Naive B cell (primary cell): ENCODE measurements at regions not wholly inside any gene's neighbourhood (a gene's known extent, or its start where the extent isn't known, plus 50 kb on each side); places are given as distances from the start of the nearest gene placed in this dataset.

ENCODE experiments used
- ATAC-seq, 2 donors: fragments of 150-1000 bp; cut with Tn5 transposase; 2 replicates each; pipeline ENCODE4 v1.10.0; 2021; ENCODE audit warnings: low read depth in 2 of 2, mild to moderate bottlenecking in 2 of 2, moderate library complexity in 2 of 2
- DNase-seq: peaks from one replicate; pipeline ENCODE4 v3.0.0; 2022
- H3K27ac Mint-ChIP-seq, 6 donors: one replicate each; pipeline ENCODE4 v1.8.0; 2020 to 2022; ENCODE audit warnings: mild to moderate bottlenecking in 6 of 6, mixed read lengths in 6 of 6, moderate library complexity in 5 of 6, inconsistent platforms in 2 of 6
- H3K27me3 Mint-ChIP-seq, 3 donors: one replicate each; pipeline ENCODE4 v1.8.0; 2021 to 2022; ENCODE audit warnings: mixed read lengths in 3 of 3, mild to moderate bottlenecking in 1 of 3
- H3K36me3 Mint-ChIP-seq, 2 donors: one replicate each; pipeline ENCODE4 v1.8.0; 2020 to 2022; ENCODE audit warnings: mixed read lengths in 2 of 2, inconsistent platforms in 1 of 2, mild to moderate bottlenecking in 1 of 2
- H3K4me1 Mint-ChIP-seq, 3 donors: one replicate each; pipeline ENCODE4 v1.8.0; 2020 to 2022; ENCODE audit warnings: mixed read lengths in 3 of 3, inconsistent platforms in 1 of 3, mild to moderate bottlenecking in 1 of 3, moderate library complexity in 1 of 3
- H3K4me3 Mint-ChIP-seq, 8 donors: one replicate each; pipeline ENCODE4 v1.8.0; 2020 to 2022; ENCODE audit warnings: mild to moderate bottlenecking in 8 of 8, mixed read lengths in 8 of 8, moderate library complexity in 8 of 8, inconsistent platforms in 2 of 8
- H3K9me3 Mint-ChIP-seq, 7 donors: one replicate each; pipeline ENCODE4 v1.8.0; 2020 to 2022; ENCODE audit warnings: mixed read lengths in 7 of 7, mild to moderate bottlenecking in 5 of 7, inconsistent platforms in 2 of 7, moderate library complexity in 1 of 7

DNA sequence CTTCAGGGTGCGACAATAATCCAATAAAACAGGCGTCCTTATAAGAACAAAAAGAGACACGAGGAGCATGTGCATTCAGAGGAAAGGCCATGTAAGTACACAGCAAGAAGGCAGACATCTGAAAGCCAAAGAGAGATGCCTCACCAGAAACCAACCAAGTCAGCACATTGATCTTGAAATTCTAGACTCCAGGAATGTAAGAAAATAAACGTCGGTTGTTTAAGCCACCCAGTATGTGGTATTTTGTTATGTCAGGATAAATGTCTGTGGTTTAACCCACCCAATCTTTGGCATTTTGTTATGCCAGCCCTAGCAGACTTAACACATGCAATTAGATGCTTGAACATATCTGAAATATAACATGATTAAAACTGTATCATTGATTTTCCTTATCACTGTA lies 452.0 kb downstream of the SLITRK6 start:
- H3K27ac Mint-ChIP-seq: no peak overlapping the region
- ATAC-seq (no peak), DNase-seq (no peak)
- H3K4me3 Mint-ChIP-seq: no peak overlapping the region
- H3K27me3 Mint-ChIP-seq: no peaks in the 10 kb centered on the region
- no peaks in the 10 kb centered on the region for H3K36me3 Mint-ChIP-seq
- no peaks in the 10 kb centered on the region for H3K4me1 Mint-ChIP-seq
- H3K9me3 Mint-ChIP-seq: peaks cover 0 to 15% (median 3%) of the 10 kb centered on the region in 7 donors

DNA sequence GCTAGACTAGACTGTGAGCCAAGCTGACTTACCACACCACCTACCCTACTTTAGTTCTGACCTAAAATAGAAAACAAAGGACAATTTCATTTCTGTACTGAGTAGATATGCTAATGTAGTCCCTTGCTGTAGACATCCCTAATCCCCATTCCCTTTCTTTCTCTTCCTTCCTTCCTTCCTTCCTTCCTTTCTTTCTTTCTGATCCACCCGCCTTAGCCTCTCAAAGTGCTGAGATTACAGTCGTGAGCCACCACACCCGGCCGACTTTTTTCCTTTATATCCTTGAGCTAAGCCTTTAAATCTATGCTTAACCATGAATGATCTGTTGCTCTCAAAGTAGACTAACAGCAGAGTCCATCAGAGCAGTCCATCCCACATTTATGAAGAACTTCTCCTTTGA lies 465.0 kb downstream of the SLITRK6 start:
- no peaks in the 10 kb centered on the region for H3K4me1 Mint-ChIP-seq
- DNase-seq (no peak), ATAC-seq (no peak)
- peaks cover 0 to 9% (median 2%) of the 10 kb centered on the region in 7 donors for H3K9me3 Mint-ChIP-seq
- no peak overlapping the region for H3K4me3 Mint-ChIP-seq
- no peaks in the 10 kb centered on the region for H3K27me3 Mint-ChIP-seq
- no peak overlapping the region for H3K27ac Mint-ChIP-seq
- H3K36me3 Mint-ChIP-seq: no peaks in the 10 kb centered on the region

- DNase-seq: no peak
- Mint-ChIP-seq H3K4me1 (no peaks in the 10 kb centered on the region), H3K27me3 (no peaks in the 10 kb centered on the region), H3K36me3 (no peaks in the 10 kb centered on the region), H3K4me3 (no peak overlapping the region), H3K27ac (no peak overlapping the region), H3K9me3 (peaks cover 0 to 9% (median 0%) of the 10 kb centered on the region in 7 donors)
- no peak for ATAC-seq
Measured at GRCh38 chr13:85333506-85334020, 465.7 kb downstream of the SLITRK6 start.

GRCh38 chr13:85332615-85333014 lies 466.6 kb downstream of the SLITRK6 start:
- peaks cover 0 to 10% (median 0%) of the 10 kb centered on the region in 7 donors for H3K9me3 Mint-ChIP-seq
- H3K27me3 Mint-ChIP-seq: no peaks in the 10 kb centered on the region
- no peaks in the 10 kb centered on the region for H3K36me3 Mint-ChIP-seq
- ATAC-seq (no peak), DNase-seq (no peak)
- H3K4me3 Mint-ChIP-seq: no peak overlapping the region
- H3K4me1 Mint-ChIP-seq: no peaks in the 10 kb centered on the region
- H3K27ac Mint-ChIP-seq: no peak overlapping the region

GRCh38 chr13:85321734-85322133 lies 477.5 kb downstream of the SLITRK6 start:
- no peaks in the 10 kb centered on the region for H3K36me3 Mint-ChIP-seq
- no peak overlapping the region for H3K4me3 Mint-ChIP-seq

GRCh38 chr13:85317781-85318180 lies 481.4 kb downstream of the SLITRK6 start:
- H3K27ac Mint-ChIP-seq: no peak overlapping the region
- H3K9me3 Mint-ChIP-seq: peaks cover 0 to 4% (median 1%) of the 10 kb centered on the region in 7 donors
- H3K4me1 Mint-ChIP-seq: no peaks in the 10 kb centered on the region
- ATAC-seq (no peak), DNase-seq (no peak)
- H3K36me3 Mint-ChIP-seq: no peaks in the 10 kb centered on the region
- no peaks in the 10 kb centered on the region for H3K27me3 Mint-ChIP-seq
- H3K4me3 Mint-ChIP-seq: no peak overlapping the region

More at GRCh38 chr13:85321734-85322133, 477.5 kb downstream of the SLITRK6 start:
- Mint-ChIP-seq H3K9me3 (peaks cover 0 to 5% (median 0%) of the 10 kb centered on the region in 7 donors), H3K4me1 (no peaks in the 10 kb centered on the region), H3K27ac (no peak overlapping the region), H3K27me3 (no peaks in the 10 kb centered on the region)
- DNase-seq (no peak), ATAC-seq (no peak)

DNA sequence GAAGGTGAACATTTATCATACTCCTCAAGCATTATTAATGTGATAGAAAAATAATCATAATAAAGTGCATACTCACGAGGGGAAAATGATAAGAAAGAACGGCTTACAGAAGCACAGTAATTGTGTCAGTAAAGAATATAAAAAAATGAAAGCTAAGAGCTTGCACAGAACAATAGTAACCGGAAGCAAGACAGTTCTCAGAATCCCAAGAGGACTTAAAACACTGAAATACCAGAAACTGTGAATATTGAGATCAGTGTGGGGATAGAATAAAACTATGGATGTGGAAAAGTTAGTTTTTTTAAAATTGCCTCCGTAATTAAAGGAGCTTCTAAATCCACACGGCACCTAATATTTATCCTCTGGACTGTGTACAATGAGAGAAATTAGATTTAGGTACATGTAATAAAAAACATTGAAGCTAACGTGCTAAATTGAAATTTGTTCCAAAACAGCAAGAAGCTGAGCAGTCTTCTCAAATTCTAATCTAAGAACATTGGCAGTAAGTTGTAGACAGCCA lies 482.7 kb downstream of the SLITRK6 start:
- ATAC-seq (no peak), DNase-seq (no peak)
- no peak overlapping the region for H3K4me3 Mint-ChIP-seq
- H3K36me3 Mint-ChIP-seq: no peaks in the 10 kb centered on the region
- no peak overlapping the region for H3K27ac Mint-ChIP-seq
- H3K9me3 Mint-ChIP-seq: peaks cover 0 to 4% (median 1%) of the 10 kb centered on the region in 7 donors
- no peaks in the 10 kb centered on the region for H3K27me3 Mint-ChIP-seq
- no peaks in the 10 kb centered on the region for H3K4me1 Mint-ChIP-seq

GRCh38 chr13:85314686-85315085 lies 484.5 kb downstream of the SLITRK6 start:
- DNase-seq (no peak), ATAC-seq (no peak)
- Mint-ChIP-seq H3K27ac (no peak overlapping the region), H3K27me3 (no peaks in the 10 kb centered on the region), H3K4me3 (no peak overlapping the region), H3K36me3 (no peaks in the 10 kb centered on the region), H3K4me1 (no peaks in the 10 kb centered on the region), H3K9me3 (peaks cover 0 to 4% (median 2%) of the 10 kb centered on the region in 7 donors)

DNA sequence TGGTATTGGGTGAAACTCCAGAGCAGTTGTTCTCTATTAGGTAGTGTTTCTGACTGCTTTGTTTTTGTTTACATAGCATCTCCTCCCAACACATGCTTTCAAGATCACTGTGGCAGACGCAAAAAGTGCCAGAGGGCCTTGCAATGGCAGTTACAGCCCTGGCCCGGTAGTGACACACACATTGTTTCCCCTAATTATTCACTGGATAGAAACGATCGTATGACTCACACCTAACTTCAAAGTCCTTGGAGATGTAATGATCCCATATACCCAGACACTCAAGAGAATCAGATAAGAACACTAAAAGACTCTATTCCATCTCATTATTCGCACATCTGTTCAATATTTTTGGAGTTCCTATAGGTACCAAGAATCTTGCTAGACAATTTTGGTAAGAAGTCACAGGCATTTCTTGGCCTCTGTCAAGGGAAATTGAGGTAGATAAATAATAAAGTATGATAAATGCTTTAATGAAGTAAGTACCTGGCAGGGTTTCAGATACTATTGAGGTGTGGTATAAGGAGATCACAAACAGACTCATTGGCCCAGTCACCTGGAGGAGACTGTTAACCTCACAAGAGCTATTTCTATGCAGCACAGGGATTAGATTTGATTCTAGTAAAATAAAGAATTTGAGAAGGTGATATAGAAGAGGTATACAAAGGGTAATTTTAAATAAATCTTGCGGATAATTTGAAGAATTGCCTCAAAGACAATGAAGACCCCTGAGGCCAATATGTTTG lies 485.3 kb downstream of the SLITRK6 start:
- Mint-ChIP-seq H3K36me3 (no peaks in the 10 kb centered on the region), H3K4me3 (no peak overlapping the region), H3K9me3 (peaks cover 0 to 8% (median 2%) of the 10 kb centered on the region in 7 donors), H3K27ac (no peak overlapping the region), H3K4me1 (no peaks in the 10 kb centered on the region), H3K27me3 (no peaks in the 10 kb centered on the region)
- ATAC-seq (no peak), DNase-seq (no peak)

- H3K9me3 Mint-ChIP-seq: peaks cover 0 to 8% (median 4%) of the 10 kb centered on the region in 7 donors
- H3K27me3 Mint-ChIP-seq: no peaks in the 10 kb centered on the region
- H3K27ac Mint-ChIP-seq: no peak overlapping the region
- no peaks in the 10 kb centered on the region for H3K4me1 Mint-ChIP-seq
- ATAC-seq: no peak
- no peaks in the 10 kb centered on the region for H3K36me3 Mint-ChIP-seq
- DNase-seq: no peak
- no peak overlapping the region for H3K4me3 Mint-ChIP-seq
Measured at GRCh38 chr13:85312071-85312470, 487.1 kb downstream of the SLITRK6 start.

DNA sequence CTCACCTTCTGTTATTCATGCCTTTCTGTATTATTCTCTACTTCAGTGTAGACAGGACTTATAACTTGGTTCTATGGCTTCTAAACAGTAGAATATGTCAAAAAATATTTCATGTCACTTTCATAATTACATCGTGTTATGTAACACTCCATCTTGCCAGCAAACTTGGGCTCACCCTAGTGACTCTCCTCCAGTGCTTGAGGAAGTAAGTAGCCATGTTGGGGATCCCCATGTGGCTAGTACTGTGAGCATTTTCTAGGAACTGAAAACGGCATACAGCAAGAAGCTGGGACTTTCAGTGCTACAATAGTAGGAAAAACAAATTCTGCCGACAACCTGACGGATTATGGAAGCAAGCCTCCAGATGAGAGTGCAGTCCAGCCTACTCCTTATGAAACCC lies 495.6 kb downstream of the SLITRK6 start:
- H3K27ac Mint-ChIP-seq: no peak overlapping the region
- H3K4me1 Mint-ChIP-seq: no peaks in the 10 kb centered on the region
- no peak overlapping the region for H3K4me3 Mint-ChIP-seq
- DNase-seq: no peak
- no peaks in the 10 kb centered on the region for H3K27me3 Mint-ChIP-seq
- peaks cover 0 to 7% (median 0%) of the 10 kb centered on the region in 7 donors for H3K9me3 Mint-ChIP-seq
- H3K36me3 Mint-ChIP-seq: no peaks in the 10 kb centered on the region
- ATAC-seq: no peak

- Mint-ChIP-seq H3K4me1 (no peaks in the 10 kb centered on the region), H3K27ac (no peak overlapping the region), H3K27me3 (no peaks in the 10 kb centered on the region), H3K4me3 (no peak overlapping the region), H3K9me3 (peaks cover 0 to 3% (median 0%) of the 10 kb centered on the region in 7 donors), H3K36me3 (no peaks in the 10 kb centered on the region)
- ATAC-seq: no peak
- no peak for DNase-seq
Measured at GRCh38 chr13:85298387-85298924, 500.8 kb downstream of the SLITRK6 start.

DNA sequence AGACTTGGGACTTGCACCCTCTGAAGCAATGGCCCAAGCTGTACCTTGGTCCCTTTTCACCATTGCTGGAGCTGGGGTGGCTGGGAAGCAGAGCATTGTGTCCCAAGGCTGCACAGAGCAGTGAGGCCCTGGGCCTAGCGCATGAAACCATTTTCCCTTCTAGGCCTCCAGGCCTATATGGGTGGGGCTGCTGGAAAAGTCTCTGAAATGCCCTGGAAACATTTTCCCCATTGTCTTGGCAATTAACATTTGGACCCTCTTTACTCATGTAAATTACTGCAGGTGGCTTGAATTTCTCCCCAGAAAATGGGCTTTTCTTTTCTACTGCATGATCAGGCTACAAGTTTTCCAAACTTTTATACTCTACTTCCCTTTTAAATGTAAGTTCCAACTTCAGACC lies 510.5 kb downstream of the SLITRK6 start:
- no peak for DNase-seq
- Mint-ChIP-seq H3K27me3 (no peaks in the 10 kb centered on the region), H3K4me1 (no peaks in the 10 kb centered on the region), H3K36me3 (no peaks in the 10 kb centered on the region), H3K4me3 (no peak overlapping the region), H3K27ac (peak overlapping the region in 1 of 6 donors; percentile 21), H3K9me3 (peaks cover 0 to 13% (median 0%) of the 10 kb centered on the region in 7 donors)
- no peak for ATAC-seq

DNA sequence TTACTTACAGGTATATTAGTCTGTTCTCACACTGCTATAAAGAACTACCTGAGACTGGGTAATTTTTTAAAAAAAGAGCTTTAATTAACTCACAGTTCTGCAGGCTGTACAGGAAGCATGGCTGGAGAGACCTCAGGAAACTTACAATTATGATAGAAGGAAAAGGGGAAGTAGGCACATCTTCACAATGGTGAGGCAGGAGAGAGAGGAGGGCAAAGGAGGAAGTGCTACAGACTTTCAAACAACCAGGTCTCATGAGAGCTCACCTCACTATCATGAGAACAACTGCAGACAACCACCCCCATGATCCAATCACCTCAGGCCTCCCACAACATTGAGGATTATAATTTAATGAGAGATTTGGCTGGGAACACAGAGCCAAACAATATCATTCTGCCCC lies 511.7 kb downstream of the SLITRK6 start:
- no peak overlapping the region for H3K27ac Mint-ChIP-seq
- H3K4me3 Mint-ChIP-seq: no peak overlapping the region
- H3K4me1 Mint-ChIP-seq: no peaks in the 10 kb centered on the region
- no peaks in the 10 kb centered on the region for H3K27me3 Mint-ChIP-seq
- H3K36me3 Mint-ChIP-seq: no peaks in the 10 kb centered on the region
- peaks cover 0 to 13% (median 0%) of the 10 kb centered on the region in 7 donors for H3K9me3 Mint-ChIP-seq
- ATAC-seq: peak in 1 of 2 donors; percentile 63
- no peak for DNase-seq
